ENCODE measurements at regions not wholly inside any gene's neighbourhood (a gene's known extent, or its start where the extent isn't known, plus 50 kb on each side); places are given as distances from the start of the nearest gene placed in this dataset.

GRCh38 chr4:111187108-111187507 lies 564.2 kb upstream of the PITX2 start:
- DNase-seq = no peak

GRCh38 chr4:111198446-111198845 lies 575.6 kb upstream of the PITX2 start:
- DNase-seq = no peak

- DNase-seq = no peak
These were observed 581.9 kb upstream of the PITX2 start for GRCh38 chr4:111204797-111205196.

- no peak for DNase-seq
These were observed 586.1 kb upstream of the PITX2 start for GRCh38 chr4:111208970-111209369.

- DNase-seq = no peak
These were observed 586.8 kb upstream of the PITX2 start for GRCh38 chr4:111209706-111210105.

GRCh38 chr4:111210595-111210994 lies 587.7 kb upstream of the PITX2 start:
- DNase-seq = no peak

- DNase-seq = no peak
These were observed 590.7 kb upstream of the PITX2 start for GRCh38 chr4:111213531-111213930.

GRCh38 chr4:111214371-111214770 lies 591.5 kb upstream of the PITX2 start:
- DNase-seq = no peak

- DNase-seq = no peak
These were observed 592.9 kb upstream of the PITX2 start for GRCh38 chr4:111215755-111216154.

GRCh38 chr4:111216791-111217190 lies 593.9 kb upstream of the PITX2 start:
- no peak for DNase-seq

GRCh38 chr4:111221371-111221770 lies 598.5 kb upstream of the PITX2 start:
- DNase-seq = no peak

- no peak for DNase-seq
These were observed 605.5 kb upstream of the PITX2 start for GRCh38 chr4:111228396-111228795.

- peak; percentile 15 for DNase-seq
These were observed 606.0 kb upstream of the PITX2 start for GRCh38 chr4:111228874-111229273.

GRCh38 chr4:111230265-111230664 lies 607.4 kb upstream of the PITX2 start:
- DNase-seq = no peak

- DNase-seq = no peak
These were observed 608.4 kb upstream of the PITX2 start for GRCh38 chr4:111231281-111231680.

GRCh38 chr4:111234939-111235338 lies 612.1 kb upstream of the PITX2 start:
- no peak for DNase-seq

- DNase-seq = no peak
These were observed 641.0 kb upstream of the PITX2 start for GRCh38 chr4:111263836-111264235.

- no peak for DNase-seq
These were observed 644.1 kb upstream of the PITX2 start for GRCh38 chr4:111266937-111267336.

GRCh38 chr4:111267786-111268185 lies 644.9 kb upstream of the PITX2 start:
- DNase-seq = no peak

GRCh38 chr4:111268769-111269414 lies 646.0 kb upstream of the PITX2 start:
- DNase-seq = no peak

GRCh38 chr4:111269439-111269838 lies 646.6 kb upstream of the PITX2 start:
- peak; percentile 5 for DNase-seq

- DNase-seq = no peak
These were observed 651.2 kb upstream of the PITX2 start for GRCh38 chr4:111274060-111274459.

- DNase-seq = no peak
These were observed 651.6 kb upstream of the PITX2 start for GRCh38 chr4:111274486-111274885.

GRCh38 chr4:111281219-111281618 lies 658.3 kb upstream of the PITX2 start:
- no peak for DNase-seq

- no peak for DNase-seq
These were observed 659.2 kb upstream of the PITX2 start for GRCh38 chr4:111282035-111282434.

Data from kidney glomerular epithelial cell (primary cell).